ENCODE measurements at regions not wholly inside any gene's neighbourhood (a gene's known extent, or its start where the extent isn't known, plus 50 kb on each side); places are given as distances from the start of the nearest gene placed in this dataset.

DNA sequence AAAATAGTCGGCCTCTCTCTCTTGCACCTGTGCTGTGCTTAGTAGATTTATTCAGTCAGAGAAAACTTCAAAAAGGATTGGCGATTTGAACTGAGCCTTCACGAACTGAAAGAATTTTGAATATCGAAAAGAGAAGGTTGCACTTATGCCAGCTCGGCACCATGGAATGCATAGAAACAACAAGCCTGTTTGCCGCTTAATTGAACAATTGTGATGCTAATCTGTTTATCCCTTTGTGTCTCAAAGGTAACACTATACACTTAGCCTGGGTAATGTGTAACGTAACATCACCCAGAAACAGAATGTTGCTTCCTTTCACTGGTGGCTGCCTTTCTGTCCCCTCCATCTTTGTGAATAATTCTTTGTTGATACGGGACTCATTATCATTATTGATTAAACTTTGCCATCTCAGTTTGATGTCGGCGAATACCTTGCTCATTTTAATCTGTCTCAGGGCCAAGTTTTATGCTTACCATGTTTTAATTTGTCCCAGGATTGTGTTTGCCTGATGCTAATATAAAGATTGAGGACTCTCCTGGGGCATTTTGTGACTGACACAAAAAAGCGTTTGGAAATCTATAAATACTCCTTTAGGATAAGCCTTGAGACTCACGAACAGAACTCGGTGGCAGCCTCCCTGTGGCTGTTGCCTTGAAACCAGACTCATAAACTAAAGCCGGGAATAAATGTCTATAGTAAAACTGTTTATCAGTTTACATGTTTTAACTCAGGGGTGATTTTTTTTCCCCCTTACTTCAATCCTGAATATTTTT, 400.5 kb downstream of the RAPGEF2 start:
- no peak for DNase-seq

DNA sequence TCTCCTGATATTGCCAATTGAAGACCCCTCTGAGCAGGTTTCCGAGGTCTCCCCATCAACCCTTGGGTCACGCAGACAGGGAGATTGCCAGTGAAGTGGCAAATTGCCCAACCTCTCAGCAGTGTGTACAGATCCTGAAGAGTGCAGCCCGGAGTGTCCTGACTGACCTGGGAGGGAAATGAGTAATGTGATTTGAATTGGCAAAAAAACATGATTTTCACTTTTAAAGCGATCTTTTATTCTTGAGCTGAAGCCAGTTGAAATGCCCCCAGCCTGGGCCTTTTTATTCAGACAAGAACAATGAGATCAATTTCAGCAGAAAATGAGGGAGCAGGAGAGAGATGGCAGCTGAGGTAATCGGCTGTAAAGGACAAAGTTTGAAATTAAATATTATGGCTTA, 401.8 kb downstream of the RAPGEF2 start:
- DNase-seq, result no peak

DNA sequence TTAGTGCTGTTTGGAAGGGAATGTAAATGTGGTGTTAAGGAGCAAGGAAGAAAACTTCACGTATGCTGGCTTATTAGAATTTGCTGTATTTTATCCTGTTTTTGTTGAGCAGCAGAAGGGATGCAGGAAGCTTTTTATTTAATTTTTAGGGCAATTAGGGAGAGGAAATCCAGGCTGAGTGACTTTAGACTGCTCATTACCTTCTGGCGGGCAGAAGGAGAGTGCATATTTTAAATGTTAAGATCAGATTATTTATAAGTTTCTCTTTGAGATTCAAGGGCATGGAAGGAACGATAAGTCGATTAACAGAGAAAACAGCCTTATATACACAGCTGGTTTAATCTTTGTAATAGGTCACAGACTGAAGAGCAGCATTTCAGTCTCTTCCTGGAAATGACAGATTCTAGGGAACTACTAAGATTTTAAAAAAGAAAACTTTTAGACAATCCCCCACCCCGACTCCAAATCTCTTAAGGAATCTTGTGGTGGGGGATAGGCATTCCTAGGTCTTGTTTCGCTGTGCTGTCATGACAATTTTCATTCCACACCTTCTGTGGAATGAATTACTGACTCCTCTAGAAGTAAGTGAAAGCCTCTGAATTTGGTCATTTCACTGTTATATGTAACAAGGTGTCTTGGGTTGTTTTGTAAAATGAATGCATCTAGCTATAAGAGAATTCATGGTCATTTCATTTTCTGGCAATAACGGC, 402.5 kb downstream of the RAPGEF2 start:
- DNase-seq, result no peak

DNA sequence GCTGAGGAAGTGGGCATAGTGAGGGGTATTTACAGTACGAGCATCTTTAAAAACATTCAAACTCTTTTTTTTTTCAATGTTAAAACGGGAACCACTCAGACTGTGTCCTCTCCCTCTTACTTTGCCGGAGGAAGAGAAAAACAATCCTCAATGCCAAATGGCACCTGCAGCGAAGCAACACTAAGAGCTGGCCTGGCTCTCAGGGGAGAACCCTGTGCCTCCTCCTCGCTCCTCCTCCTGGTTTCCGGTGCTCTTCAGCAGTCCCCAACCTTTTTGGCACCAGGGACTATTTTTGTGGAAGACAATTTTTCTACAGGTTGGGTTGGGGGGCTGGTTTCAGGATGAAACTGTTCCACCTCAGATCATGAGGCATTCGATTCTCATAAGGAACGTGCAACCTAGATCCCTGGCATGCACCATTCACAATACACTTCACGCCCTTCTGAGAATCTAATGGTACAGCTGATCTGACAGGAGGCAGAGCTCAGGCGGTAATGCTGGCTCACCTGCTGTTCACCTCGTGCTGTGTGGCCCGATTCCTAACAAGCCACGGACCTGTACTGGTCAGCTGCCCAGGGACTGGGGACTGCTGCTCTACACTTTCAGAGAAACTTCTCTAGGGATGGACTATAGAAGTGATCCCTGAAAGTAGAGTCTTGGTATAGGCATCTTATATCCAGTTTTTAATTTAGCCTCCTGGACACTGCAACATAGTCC, 404.1 kb downstream of the RAPGEF2 start:
- no peak for DNase-seq

DNA sequence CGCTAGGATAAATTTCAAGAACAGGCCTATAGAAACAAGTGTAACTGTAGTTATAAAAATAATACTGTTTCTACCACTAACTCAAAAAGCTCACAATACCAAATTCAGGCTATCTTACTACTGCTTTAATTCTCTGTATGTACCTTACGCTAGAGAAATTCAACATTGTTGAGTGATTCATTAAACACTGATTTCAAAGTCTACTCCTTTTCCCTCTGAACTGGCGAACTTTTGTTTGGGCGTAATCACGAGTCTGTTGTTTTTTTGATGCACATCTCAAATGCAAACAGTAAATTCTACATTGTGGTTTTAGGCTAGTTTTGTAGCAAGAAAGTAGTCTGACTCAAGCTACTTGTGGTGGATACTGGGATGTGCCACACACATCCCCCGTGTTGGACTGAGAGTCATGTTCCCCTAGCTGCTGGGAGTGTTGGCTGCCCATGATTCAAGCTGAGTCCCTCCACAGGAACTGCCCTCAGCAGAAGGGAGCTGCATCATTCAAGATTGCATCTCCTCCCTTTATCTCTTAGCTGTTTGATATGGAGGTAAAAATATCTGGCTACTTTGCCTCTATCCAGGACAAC, 406.1 kb downstream of the RAPGEF2 start:
- DNase-seq, result no peak

DNA sequence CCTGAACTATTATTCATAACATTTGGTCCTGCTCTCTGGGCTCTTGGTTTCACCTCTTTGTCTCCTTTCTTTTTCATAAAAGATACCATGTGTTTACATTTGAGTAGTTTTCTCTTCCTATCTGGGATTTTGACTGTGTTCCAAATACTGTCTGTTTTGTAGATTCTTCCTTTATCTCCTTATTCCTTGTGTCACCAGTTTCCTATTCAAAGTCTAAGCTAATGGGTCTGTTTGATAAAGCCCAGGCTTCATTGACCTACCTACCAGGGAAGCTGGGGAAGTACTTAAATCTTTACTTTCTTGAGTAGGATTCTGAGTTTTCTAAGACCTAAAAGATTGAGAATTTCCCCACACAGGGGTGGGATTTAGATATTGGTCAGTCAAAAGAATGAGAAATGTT, 409.5 kb downstream of the RAPGEF2 start:
- no peak for DNase-seq

DNA sequence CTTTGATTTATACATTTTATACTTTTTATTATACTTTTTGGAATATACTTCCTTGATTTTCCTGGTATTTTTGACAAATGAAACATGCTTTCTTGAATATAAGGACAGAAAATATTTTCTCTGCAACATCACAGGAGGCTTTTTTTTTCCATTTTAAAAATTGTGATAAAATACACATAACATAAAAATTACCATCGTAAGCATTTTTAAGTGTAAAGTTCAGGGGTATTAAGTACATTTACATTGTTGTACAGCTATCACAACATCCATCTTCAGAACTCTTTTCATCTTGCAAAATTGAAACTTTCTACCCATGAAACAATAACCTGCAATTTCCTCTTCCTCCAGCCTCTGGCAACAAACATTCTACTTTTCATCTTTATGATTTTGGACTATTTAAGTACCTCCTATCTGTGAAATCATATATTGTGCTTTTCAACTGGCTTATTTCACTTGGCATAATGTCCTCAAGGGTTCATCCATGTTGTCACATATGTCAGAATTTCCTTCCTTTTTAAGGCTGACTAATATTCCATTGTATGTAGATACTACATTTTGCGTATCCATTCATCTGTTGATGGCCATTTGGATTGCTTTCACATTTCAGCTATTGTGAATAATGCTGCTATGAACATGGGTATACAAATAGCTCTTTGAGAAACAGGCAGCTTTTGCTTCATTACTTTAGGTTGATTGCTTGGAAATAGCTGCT, 412.6 kb downstream of the RAPGEF2 start:
- DNase-seq, result no peak

DNA sequence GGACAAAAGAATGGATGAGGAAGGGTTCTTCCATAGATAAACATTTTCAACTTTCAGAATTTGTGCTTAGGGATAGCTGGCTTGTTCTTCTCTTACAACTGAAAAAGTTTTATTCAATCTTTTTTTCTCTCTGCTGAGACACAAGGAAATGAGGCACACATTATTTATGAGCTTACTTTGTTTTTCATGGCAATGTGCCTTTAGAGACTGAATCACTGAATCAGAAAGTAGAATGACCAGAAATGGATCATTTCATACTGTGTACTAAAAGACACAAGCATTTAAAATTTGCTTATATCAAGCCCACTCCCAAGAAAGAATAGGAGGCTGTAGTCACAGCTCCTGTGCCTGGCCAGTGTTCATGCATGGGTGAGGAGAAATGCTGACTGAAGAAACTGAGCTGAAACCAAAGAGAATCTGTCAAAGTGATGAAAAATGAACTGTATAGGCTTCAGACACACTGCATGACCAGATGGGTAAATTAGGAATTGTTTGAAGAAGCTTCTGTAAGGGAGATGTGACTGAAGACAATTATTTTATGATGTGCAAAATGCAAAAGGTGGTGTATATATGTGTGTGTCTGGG, 413.8 kb downstream of the RAPGEF2 start:
- no peak for DNase-seq

DNA sequence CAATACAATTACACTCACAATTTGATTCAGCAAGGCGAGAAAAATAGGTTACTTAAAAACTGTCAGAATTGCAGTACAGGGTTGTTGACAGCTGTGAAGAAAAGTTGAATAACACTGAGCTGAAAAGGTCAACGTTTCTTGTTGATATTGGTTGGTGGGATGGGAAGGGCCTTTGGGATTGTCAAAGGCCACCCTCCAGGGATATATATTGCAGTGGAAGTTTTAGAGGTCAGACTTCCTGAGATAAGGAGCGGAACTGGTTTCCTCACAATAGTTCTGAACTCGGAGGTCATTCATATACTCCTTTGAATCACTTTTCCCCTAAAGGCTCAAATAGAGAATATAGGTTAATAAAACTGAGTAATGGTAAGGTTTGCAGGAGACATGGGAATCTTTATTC, 417.2 kb downstream of the RAPGEF2 start:
- no peak for DNase-seq

DNA sequence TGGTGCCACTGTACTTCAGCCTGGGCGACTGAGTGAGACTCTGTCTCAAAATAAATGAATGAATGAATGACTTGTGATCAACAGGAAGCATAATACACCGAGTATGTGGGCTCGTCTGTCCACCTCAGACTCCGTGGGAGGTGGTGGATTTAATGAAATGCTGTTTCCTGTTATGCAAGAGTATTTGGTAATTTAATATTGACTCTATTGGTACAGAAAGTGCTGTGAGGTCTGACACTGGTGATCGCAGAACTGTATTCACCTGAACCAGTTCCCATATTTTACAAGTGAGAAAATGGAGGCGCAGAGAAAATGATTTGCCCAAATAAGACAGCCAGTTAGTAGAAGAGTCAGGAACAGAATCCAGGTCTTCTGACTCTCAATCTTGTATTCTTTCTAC, 423.3 kb downstream of the RAPGEF2 start:
- DNase-seq, result no peak

DNA sequence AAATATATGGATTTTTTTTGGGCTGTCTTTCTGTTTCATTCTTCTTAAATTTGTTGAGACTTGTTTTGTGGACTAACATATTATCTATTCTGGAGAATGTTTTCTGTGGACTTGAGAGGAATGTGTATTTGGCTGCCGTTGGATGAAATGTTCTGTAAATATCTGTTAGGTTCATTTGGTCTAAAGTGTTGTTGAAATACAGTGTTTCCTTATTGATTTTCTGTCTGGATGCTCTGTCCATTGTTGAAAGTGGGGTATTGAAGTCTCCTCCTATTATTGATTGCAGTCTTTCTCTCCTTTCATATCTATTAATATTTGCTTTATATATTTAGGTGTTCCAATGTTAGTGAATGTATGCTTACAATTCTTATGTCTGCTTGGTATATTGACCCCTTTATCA, 431.8 kb downstream of the RAPGEF2 start:
- no peak for DNase-seq

DNA sequence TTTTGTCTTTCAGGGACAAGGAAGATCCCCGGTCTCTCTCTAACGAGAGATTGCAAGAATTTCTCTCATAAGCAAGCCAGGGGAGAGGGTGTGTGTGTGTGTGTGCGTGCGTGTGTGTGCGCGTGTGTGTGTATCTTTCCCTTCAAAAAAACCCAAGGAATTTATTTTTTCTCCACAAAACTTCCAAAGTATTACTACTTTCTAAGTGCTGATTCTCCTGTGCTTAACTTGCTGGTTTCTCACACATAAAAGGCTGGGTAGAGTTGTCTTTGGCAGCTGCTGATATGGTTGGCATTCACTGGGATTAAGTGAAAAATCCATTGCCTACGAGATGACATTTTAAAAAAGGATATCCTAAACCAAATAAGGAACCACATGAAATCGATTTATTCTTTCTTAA, 435.7 kb downstream of the RAPGEF2 start:
- DNase-seq, result no peak

DNA sequence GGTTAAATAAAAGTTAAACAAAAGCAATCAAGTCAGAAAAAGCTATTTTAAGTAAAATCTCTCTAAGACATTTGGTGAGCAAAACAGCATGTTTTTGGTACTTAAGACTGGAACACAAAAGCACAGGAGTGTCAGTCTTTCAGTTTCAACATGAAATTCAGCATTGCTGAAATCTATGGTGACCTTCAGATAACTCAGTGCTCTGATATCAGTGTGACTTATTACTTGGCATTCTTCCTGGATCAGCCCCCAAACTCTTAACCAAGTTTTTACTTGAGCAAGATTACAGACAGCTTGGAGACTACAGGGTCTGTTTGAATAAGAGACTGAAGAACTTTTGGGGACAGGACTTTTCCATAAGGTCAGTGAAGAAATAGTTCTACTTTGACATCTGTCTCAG, 437.2 kb downstream of the RAPGEF2 start:
- no peak for DNase-seq

DNA sequence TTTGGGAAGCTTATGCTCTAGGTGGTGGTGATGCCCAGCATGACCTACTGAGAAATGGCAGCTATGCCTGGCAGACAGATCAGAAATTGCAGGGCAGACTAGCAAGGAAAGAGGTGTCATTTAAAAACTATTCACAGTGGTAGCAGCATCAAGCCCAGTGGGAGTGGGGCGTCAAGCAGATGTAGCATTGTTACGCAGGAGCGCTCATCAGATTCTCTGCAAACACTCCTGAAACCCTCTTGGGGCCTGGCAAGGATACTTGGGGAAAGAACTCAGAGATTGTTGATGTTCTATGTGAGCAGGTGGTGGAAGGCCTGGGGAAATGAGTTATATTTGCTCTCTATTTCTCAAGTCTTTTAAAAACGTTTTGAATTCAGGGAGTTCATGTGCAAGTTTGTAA, 437.6 kb downstream of the RAPGEF2 start:
- DNase-seq, result no peak

DNA sequence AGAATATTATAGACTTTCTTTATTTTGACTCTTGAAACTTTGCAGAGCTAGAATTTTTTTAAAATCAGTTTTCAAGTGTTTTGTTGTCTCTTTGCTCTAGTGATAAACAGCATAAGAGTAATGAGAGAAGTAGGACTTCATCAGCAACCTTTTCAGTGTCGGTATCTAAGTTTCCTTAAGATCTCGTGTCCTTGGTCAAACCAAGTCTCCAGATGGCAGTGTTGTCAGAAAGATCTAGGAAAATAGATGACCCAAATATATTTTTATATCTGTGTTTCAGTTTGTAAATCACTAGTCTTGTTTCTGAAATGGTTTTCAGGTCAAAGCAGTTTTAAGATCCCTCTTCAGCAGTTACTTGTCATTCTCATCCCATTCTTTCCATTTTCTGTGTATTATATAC, 438.3 kb downstream of the RAPGEF2 start:
- no peak for DNase-seq

DNA sequence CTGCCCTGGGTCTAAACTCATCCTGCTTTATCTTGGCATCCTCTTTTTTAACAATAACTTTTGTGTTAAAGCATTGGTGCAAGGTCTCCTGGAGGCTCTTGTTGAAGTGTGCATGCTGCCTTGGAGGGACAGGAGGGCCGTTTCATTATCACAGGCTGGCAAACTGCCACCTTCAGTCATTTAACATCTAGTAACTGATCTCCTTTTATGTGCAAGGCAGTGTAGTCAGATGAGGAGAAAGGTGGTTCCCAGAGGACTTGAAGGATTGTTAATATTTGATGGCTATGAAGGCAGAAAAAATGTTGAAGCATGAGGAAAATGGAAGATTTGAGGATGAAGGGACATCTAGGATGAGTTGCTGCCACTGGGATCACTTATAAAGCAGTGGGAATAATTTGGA, 439.4 kb downstream of the RAPGEF2 start:
- no peak for DNase-seq

DNA sequence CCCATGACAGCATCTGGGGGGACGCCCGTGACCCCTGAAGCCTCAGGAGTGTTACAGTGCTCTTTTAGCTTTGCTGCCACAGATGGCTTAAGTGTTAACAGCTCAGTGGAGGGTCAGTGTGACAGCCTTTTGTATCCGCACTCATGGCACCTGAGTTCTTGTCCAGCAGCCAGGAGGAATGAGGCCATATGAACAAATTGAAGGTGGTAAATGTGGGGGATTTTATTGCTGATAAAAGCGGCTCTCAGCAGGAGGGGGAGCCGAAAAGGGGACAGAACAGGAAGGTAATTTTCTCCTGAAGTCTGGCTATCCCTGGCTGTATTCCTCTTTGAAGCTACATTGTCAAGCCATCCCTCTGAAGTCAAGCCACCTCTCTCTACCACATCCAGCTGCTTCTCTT, 441.0 kb downstream of the RAPGEF2 start:
- DNase-seq, result no peak

DNA sequence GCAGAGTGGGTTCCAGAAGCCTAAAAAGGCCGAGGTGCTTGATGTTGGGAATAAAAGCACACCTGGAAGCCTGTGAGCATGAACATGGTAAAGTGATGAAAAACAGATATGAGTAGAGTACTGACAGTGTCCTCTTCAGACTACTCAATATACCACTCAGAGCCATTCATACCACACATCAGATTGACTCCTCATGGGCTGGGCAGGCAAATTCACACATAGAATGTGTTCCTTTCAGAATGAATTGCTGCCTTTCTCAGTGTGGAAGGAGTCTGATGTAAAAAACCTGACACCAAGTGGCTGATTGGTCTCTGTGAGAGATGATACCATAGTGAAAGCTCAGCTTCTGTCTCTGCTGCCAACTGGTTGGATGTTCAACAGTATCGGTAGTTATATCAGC, 442.7 kb downstream of the RAPGEF2 start:
- DNase-seq, result no peak

DNA sequence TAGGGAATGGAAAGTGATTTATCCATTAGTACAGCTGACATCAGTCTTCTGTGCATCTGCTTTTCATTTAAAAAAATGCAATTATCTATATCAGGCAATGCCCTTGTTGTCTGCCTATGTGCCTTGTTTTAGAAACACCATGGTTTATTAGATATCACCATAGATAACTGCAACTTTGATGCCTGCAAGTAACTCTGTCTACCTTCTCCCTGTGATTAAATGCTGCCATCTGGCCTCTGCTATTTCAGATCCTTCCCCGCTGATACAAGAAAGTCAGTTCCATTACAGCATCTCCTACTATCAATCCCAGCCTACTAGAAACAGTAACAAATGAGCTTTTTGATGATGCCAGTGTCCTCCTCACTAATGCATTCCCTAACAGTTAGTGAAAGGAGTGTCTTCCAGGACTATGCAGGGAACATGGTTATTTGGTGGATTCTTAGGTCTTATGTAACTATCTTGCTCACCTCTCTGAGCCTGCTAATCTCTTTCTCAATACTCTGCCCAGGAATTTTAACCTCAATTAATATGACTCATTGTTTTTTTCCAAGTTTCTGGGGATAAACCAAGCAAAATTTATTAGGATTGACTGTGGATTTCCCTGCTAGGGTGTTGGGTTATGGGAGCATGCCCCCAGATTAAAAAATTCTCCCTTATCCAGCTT, 444.9 kb downstream of the RAPGEF2 start:
- DNase-seq, result no peak

DNA sequence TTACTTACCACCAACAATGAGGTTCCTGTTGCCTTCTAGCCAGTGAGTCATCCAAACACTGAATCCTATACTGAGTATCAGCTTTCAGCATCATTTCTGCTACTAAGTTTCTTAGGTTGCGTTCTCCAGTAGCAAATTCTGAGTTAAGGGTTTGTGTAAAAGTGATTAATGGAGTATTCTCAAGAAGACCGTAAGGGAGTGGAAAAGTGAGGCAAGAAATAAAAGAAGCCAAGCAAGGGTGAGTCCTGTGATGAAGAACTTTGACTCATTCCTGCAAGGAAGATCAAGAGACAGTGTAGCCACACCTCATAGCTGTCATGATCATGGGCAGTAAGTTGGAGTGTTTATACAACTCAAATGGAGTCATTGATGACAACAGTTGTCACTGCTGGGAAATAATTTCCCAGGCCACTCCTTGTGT, 446.2 kb downstream of the RAPGEF2 start:
- DNase-seq, result no peak

DNA sequence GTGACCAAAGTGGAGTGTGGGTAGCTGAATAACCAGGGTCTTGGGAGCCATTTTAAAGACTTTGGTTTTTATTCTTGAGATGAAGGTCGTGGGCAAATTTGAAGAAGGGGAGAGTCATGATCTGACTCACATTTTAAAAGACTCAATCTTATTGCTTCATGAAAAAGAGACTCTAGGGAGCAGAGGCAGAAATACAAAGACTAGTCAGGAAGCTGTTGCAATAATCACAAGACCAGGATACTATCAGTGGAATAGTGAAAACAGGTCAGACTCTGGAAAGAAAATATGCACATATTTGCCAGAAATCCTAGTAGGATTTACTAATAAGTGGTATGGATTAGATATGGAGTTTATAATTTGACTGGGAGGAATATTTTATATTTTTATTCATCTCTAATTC, 448.4 kb downstream of the RAPGEF2 start:
- DNase-seq, result no peak
